SU-DHL-6 (cell line): ENCODE measurements at regions not wholly inside any gene's neighbourhood (a gene's known extent, or its start where the extent isn't known, plus 50 kb on each side); places are given as distances from the start of the nearest gene placed in this dataset.

Experiments
- EZH2phosphoT487 ChIP-seq: fragments of 200-600 bp; sonication (generic), shearing (Covaris generic); conservative IDR thresholded peaks from 2 replicates; pipeline ENCODE4 v1.6.1; 2018; ENCODE audit warnings: mild to moderate bottlenecking, antibody characterized with exemption, low read length, moderate library complexity, mixed read lengths
- TF ChIP-seq, protein P1 (sequence below): fragments of 200-600 bp; sonication (generic); IDR thresholded peaks from one replicate; pipeline ENCODE4 v1.5.1; 2017; ENCODE audit warnings: antibody characterized with exemption, mild to moderate bottlenecking, low read length, moderate library complexity; ENCODE audit not compliant: insufficient read depth, poor library complexity, severe bottlenecking

DNA sequence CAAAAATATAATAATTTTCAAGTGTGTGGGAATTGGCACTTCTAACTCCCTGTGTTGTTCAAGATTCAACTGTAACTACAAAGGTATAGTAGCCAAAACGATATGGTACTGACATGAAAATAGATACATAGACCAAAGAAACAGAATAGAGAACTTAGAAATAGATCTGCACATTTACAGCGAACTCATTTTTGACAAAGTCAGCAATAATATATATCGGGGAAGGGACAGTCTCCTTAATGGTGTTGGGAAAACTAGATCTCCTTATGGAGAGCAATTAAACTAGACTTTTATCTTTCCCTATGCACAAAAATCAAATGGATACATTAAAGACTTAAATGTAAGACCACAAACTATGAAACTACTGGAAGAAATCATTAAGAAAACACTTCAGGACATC is 1530.6 kb upstream of the SLC39A10 start:
- TF ChIP-seq, protein P1, sequence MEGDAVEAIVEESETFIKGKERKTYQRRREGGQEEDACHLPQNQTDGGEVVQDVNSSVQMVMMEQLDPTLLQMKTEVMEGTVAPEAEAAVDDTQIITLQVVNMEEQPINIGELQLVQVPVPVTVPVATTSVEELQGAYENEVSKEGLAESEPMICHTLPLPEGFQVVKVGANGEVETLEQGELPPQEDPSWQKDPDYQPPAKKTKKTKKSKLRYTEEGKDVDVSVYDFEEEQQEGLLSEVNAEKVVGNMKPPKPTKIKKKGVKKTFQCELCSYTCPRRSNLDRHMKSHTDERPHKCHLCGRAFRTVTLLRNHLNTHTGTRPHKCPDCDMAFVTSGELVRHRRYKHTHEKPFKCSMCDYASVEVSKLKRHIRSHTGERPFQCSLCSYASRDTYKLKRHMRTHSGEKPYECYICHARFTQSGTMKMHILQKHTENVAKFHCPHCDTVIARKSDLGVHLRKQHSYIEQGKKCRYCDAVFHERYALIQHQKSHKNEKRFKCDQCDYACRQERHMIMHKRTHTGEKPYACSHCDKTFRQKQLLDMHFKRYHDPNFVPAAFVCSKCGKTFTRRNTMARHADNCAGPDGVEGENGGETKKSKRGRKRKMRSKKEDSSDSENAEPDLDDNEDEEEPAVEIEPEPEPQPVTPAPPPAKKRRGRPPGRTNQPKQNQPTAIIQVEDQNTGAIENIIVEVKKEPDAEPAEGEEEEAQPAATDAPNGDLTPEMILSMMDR: no peak
- no peak for TF ChIP-seq EZH2phosphoT487
